B cell (primary cell): ENCODE measurements at regions not wholly inside any gene's neighbourhood (a gene's known extent, or its start where the extent isn't known, plus 50 kb on each side); places are given as distances from the start of the nearest gene placed in this dataset.

ENCODE experiments used
- CTCF ChIP-seq: fragments of 200-600 bp; IDR thresholded peaks from one replicate; pipeline ENCODE4 v1.8.0; 2022; ENCODE audit warnings: antibody characterized with exemption, mild to moderate bottlenecking
- EZH2 ChIP-seq: IDR thresholded peaks from 2 replicates; pipeline ENCODE4 v1.6.1; 2012; ENCODE audit warnings: borderline replicate concordance, low read depth, mild to moderate bottlenecking, moderate library complexity, low read length; ENCODE audit not compliant: insufficient read depth, poor library complexity, severe bottlenecking

DNA sequence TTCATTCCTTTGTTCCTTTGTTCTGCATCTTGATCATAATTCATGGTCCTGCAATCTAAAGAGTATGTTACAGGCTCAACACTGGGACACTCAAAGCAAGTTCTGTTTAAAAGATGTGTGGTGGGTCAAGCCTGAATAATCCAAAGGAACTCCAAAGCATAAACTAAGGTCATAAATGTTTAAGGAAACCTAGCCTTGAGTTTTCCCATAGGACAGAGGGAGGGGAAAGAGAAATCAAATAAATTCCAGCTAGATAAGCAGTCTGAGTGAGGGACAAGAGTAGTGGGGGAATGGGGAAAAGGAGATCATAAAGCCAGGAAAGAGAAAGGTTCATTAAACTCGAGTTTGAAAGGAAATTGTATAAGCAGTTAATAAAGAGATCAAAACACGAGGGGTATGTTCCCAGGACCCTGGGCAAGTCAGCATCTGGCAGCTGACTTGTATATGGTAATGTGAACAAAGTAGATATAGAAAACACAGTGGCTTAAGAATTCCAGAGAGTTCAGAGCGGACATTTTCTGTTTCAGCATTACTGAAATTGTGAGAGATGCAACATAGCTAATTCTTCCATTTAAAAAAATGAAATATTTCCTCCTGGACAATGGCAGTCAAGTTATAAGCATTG is 125.8 kb upstream of the EDNRA start:
- TF ChIP-seq EZH2 (no peak), CTCF (no peak)
